HEK293T (cell line): ENCODE measurements at regions not wholly inside any gene's neighbourhood (a gene's known extent, or its start where the extent isn't known, plus 50 kb on each side); places are given as distances from the start of the nearest gene placed in this dataset.

Experiments used
- CTCF ChIA-PET: fragments of 350-600 bp; formaldehyde crosslinking; extraction: SDS; loops from one replicate; lab custom pipeline; 2021; ENCODE audit warnings: antibody characterized with exemption, inconsistent platforms; lab: Yijun Ruan, JAX
- POLR2A ChIA-PET: fragments of 350-600 bp; formaldehyde crosslinking; extraction: SDS; loops from one replicate; lab custom pipeline; 2020; ENCODE audit warnings: antibody characterized with exemption, inconsistent platforms; lab: Yijun Ruan, JAX
- DNase-seq: peaks from one replicate; pipeline ENCODE4 v3.0.0; 2012; ENCODE audit warnings: mixed read lengths; ENCODE audit errors: extremely low spot score
- ARNT ChIP-seq: fragments of 450-650 bp; IDR thresholded peaks from 2 replicates; pipeline ENCODE4 v1.6.1; 2017; ENCODE audit warnings: mild to moderate bottlenecking
- BHLHE40 ChIP-seq: fragments of 450-650 bp; IDR thresholded peaks from 2 replicates; pipeline ENCODE4 v1.6.1; 2016; ENCODE audit warnings: mild to moderate bottlenecking, moderate library complexity, borderline replicate concordance
- CTBP1 ChIP-seq: fragments of 450-650 bp; IDR thresholded peaks from 2 replicates; pipeline ENCODE4 v1.6.1; 2016; ENCODE audit warnings: borderline replicate concordance
- ELF4 ChIP-seq: fragments of 450-650 bp; IDR thresholded peaks from 2 replicates; pipeline ENCODE4 v1.6.1; 2017; ENCODE audit warnings: antibody characterized with exemption
- FOXA1 ChIP-seq: fragments of 450-650 bp; IDR thresholded peaks from 2 replicates; pipeline ENCODE4 v1.6.1; 2016; ENCODE audit warnings: mild to moderate bottlenecking
- FOXK2 ChIP-seq: fragments of 450-650 bp; IDR thresholded peaks from 2 replicates; pipeline ENCODE4 v1.6.1; 2016; ENCODE audit warnings: mild to moderate bottlenecking
- FOXM1 ChIP-seq: fragments of 450-650 bp; IDR thresholded peaks from 2 replicates; pipeline ENCODE4 v1.6.1; 2017; ENCODE audit warnings: mild to moderate bottlenecking, borderline replicate concordance
- HDGF ChIP-seq: fragments of 450-650 bp; IDR thresholded peaks from 2 replicates; pipeline ENCODE4 v1.6.1; 2017; ENCODE audit warnings: antibody characterized with exemption, borderline replicate concordance
- L3MBTL2 ChIP-seq: fragments of 450-650 bp; conservative IDR thresholded peaks from 2 replicates; pipeline ENCODE4 v1.6.1; 2016; ENCODE audit warnings: mild to moderate bottlenecking
- LEF1 ChIP-seq: fragments of 450-650 bp; IDR thresholded peaks from 2 replicates; pipeline ENCODE4 v1.6.1; 2017; ENCODE audit warnings: mild to moderate bottlenecking, borderline replicate concordance
- NFRKB ChIP-seq: fragments of 450-650 bp; IDR thresholded peaks from 2 replicates; pipeline ENCODE4 v1.6.1; 2016; ENCODE audit warnings: mild to moderate bottlenecking, moderate library complexity
- PKNOX1 ChIP-seq: fragments of 450-650 bp; IDR thresholded peaks from 2 replicates; pipeline ENCODE4 v1.6.1; 2016
- SP1 ChIP-seq: fragments of 450-650 bp; IDR thresholded peaks from 2 replicates; pipeline ENCODE4 v1.6.1; 2017
- SUZ12 ChIP-seq: fragments of 450-650 bp; IDR thresholded peaks from 2 replicates; pipeline ENCODE4 v1.6.1; 2016; ENCODE audit warnings: mild to moderate bottlenecking
- TARDBP ChIP-seq: fragments of 450-650 bp; IDR thresholded peaks from 2 replicates; pipeline ENCODE4 v1.6.1; 2016
- ZNF384 ChIP-seq: fragments of 450-650 bp; IDR thresholded peaks from 2 replicates; pipeline ENCODE4 v1.6.1; 2016

- no peak for DNase-seq
- CTCF ChIA-PET = no interaction called here
- POLR2A ChIA-PET = no interaction called here
- TF ChIP-seq NFRKB (no peak), HDGF (no peak), TARDBP (no peak), ELF4 (no peak), L3MBTL2 (no peak), FOXA1 (no peak)
Observed at GRCh38 chr20:39888310-39888709, 800.7 kb downstream of the MAFB start.

- TF ChIP-seq L3MBTL2 = no peak
- no peak for TF ChIP-seq ELF4
- TF ChIP-seq SUZ12 = no peak
- no peak for DNase-seq
- CTCF ChIA-PET = no interaction called here
- POLR2A ChIA-PET = no interaction called here
Observed at GRCh38 chr20:39886650-39887190, 802.3 kb downstream of the MAFB start.

- ChIA-PET POLR2A (no interaction called here), CTCF (no interaction called here)
Observed at GRCh38 chr20:39885975-39886649, 802.9 kb downstream of the MAFB start.

GRCh38 chr20:39882806-39883205, 806.2 kb downstream of the MAFB start:
- ChIA-PET CTCF (no interaction called here), POLR2A (no interaction called here)
- TF ChIP-seq NFRKB (no peak), PKNOX1 (no peak), CTBP1 (no peak), LEF1 (no peak), TARDBP (no peak), SP1 (no peak), ELF4 (no peak), FOXK2 (no peak), HDGF (no peak), L3MBTL2 (no peak), ZNF384 (no peak), BHLHE40 (no peak), SUZ12 (no peak), FOXA1 (no peak), ARNT (no peak), FOXM1 (no peak)
- no peak for DNase-seq

More at GRCh38 chr20:39885975-39886649, 802.9 kb downstream of the MAFB start:
- no peak for TF ChIP-seq FOXA1
- DNase-seq = peak; percentile 26

- CTCF ChIA-PET = interaction anchor here (0.7 kb wide), 1 partner anchor 81 kb away, joined by 5 read pairs; no protein-coding TSS in a partner anchor
- no peak for DNase-seq
- TF ChIP-seq ELF4 (no peak), LEF1 (no peak), HDGF (no peak), SP1 (no peak), ZNF384 (no peak), BHLHE40 (no peak), CTBP1 (no peak), ARNT (no peak), FOXA1 (no peak), SUZ12 (no peak), TARDBP (no peak), PKNOX1 (no peak), NFRKB (no peak), L3MBTL2 (no peak), FOXK2 (no peak), FOXM1 (no peak)
- POLR2A ChIA-PET = no interaction called here
Observed at GRCh38 chr20:39880890-39881289, 808.1 kb downstream of the MAFB start.

- CTCF ChIA-PET = no interaction called here
- TF ChIP-seq FOXM1 = no peak
- TF ChIP-seq FOXA1 = no peak
- TF ChIP-seq ZNF384 = no peak
- TF ChIP-seq TARDBP = no peak
- TF ChIP-seq NFRKB = no peak
- no peak for TF ChIP-seq SP1
- no peak for TF ChIP-seq PKNOX1
- TF ChIP-seq LEF1 = no peak
- TF ChIP-seq BHLHE40 = no peak
- no peak for TF ChIP-seq ARNT
- no peak for TF ChIP-seq HDGF
- no peak for TF ChIP-seq FOXK2
- TF ChIP-seq L3MBTL2 = no peak
- no peak for TF ChIP-seq ELF4
- DNase-seq = no peak
- POLR2A ChIA-PET = no interaction called here
Observed at GRCh38 chr20:39879296-39879695, 809.7 kb downstream of the MAFB start.
